D721Med (cell line): ENCODE measurements at regions not wholly inside any gene's neighbourhood (a gene's known extent, or its start where the extent isn't known, plus 50 kb on each side); places are given as distances from the start of the nearest gene placed in this dataset.

Experiments
- DNase-seq: peaks from one replicate; pipeline ENCODE4 v3.0.0; 2011; ENCODE audit warnings: low spot score; ENCODE audit not compliant: insufficient read length
- FAIRE-seq: peaks from 2 replicates; lab custom pipeline; 2011; peaks lifted over from hg19 to GRCh38; lab: Jason Lieb, UNC
- CTCF ChIP-seq: IDR thresholded peaks from 2 replicates; pipeline ENCODE4 v1.5.1; 2012; ENCODE audit warnings: mild to moderate bottlenecking, control low read depth; ENCODE audit not compliant: insufficient read depth; ENCODE audit errors: missing control alignments

- no peak for FAIRE-seq
- TF ChIP-seq CTCF = no peak
- no peak for DNase-seq
Measured at GRCh38 chr6:44599672-44600071, 212.2 kb downstream of the CDC5L start.

- TF ChIP-seq CTCF = no peak
- DNase-seq (no peak), FAIRE-seq (no peak)
Measured at GRCh38 chr6:44603044-44603686, 215.7 kb downstream of the CDC5L start.

GRCh38 chr6:44606504-44606903 is 219.0 kb downstream of the CDC5L start:
- no peak for DNase-seq
- FAIRE-seq = no peak
- TF ChIP-seq CTCF = no peak

- no peak for TF ChIP-seq CTCF
- DNase-seq (no peak), FAIRE-seq (no peak)
Measured at GRCh38 chr6:44606976-44607375, 219.5 kb downstream of the CDC5L start.

GRCh38 chr6:44608175-44608574 is 220.7 kb downstream of the CDC5L start:
- FAIRE-seq = no peak
- DNase-seq = no peak
- no peak for TF ChIP-seq CTCF

GRCh38 chr6:44609051-44609612 is 221.6 kb downstream of the CDC5L start:
- DNase-seq (no peak), FAIRE-seq (no peak)
- no peak for TF ChIP-seq CTCF

GRCh38 chr6:44614396-44614795 is 226.9 kb downstream of the CDC5L start:
- DNase-seq (no peak), FAIRE-seq (no peak)
- no peak for TF ChIP-seq CTCF
